Astrocyte (in vitro differentiated cells and primary cell): ENCODE measurements at regions not wholly inside any gene's neighbourhood (a gene's known extent, or its start where the extent isn't known, plus 50 kb on each side); places are given as distances from the start of the nearest gene placed in this dataset.

Experiments used
- CTCF ChIP-seq: IDR thresholded peaks from 2 replicates; pipeline ENCODE4 v1.5.1; 2011; ENCODE audit warnings: low read depth, mild to moderate bottlenecking, inconsistent platforms, low read length, moderate library complexity; ENCODE audit not compliant: insufficient read depth
- EZH2 ChIP-seq: IDR thresholded peaks from 2 replicates; pipeline ENCODE4 v1.6.1; 2012; ENCODE audit warnings: mild to moderate bottlenecking, low read length, inconsistent platforms; ENCODE audit not compliant: insufficient read depth

DNA sequence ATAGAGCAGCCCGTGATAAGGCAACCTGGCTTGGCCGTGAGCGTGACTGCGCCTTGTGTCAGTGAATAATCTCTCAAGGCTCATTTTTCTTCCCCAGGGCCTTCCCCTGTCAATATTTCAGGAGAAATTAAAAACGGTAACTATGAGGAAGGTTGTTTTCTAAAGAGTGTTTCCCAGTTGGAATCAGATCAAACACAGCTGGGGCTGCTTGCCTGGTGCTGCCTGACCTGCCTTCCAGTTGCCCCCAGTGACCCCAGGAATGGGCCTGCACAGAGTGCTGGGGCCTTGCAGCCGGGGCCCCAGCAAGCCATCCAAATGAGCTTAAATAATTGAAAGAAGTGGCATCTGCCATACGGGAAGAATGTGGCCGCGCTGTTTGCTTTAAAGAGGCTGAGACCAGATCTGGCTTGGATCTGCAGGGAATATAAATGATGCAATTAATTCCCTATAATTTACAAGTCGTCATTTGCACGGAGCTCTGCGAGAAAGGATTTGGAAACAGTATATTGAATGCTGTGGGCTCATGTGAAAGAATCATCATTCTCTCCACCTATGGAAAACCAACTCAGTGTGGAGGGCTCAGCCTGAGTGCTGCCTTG lies 203.9 kb downstream of the C1orf94 start:
- TF ChIP-seq CTCF (no peak), EZH2 (no peak)
